HG03575 (cell line): ENCODE measurements at regions not wholly inside any gene's neighbourhood (a gene's known extent, or its start where the extent isn't known, plus 50 kb on each side); places are given as distances from the start of the nearest gene placed in this dataset.

ENCODE experiments used
- ATAC-seq: cut with Tn5 transposase; IDR thresholded peaks from one replicate; pipeline ENCODE4 v1.9.1; 2021; ENCODE audit not compliant: unreplicated experiment, insufficient number of reproducible peaks, low FRiP score; ENCODE audit errors: extremely low read depth

GRCh38 chr10:78301891-78302738, 268.5 kb downstream of the RPS24 start:
- no peak for ATAC-seq

DNA sequence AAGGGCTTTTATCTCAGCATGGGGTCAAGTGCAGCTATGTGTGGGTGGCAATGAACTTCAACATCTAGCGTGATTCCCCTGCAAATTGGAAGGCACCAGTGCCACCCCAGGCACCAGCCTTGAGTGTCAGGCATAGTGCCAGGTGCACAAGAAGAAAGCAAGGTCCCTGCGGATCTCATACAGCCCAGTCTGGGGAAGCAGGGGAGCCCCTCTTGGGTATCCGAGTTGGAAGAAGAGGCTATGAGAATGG, 269.0 kb downstream of the RPS24 start:
- ATAC-seq = no peak

- ATAC-seq = peak; percentile 53
These were observed 269.6 kb downstream of the RPS24 start for GRCh38 chr10:78302989-78303854.

GRCh38 chr10:78304091-78305045, 270.7 kb downstream of the RPS24 start:
- ATAC-seq = no peak

DNA sequence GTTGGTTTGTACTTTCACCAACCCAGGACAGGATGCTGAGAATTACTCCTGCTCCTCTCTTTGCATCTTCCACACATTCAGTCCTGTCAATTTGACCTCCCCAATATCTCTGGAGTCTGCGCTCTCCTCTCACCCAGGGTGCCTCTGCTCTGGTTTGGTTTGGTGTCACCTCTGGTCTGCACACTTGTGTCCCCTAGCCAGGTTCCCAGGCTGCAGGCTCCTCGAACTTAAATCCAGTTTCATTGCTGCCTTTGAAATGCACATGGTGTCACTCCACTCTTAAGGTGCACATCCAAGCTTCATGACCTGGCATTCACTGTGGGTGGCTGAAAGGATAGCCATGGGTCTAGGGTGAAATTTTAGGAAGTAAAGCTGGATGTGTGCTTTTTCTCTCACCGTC, 271.6 kb downstream of the RPS24 start:
- no peak for ATAC-seq

- no peak for ATAC-seq
These were observed 272.7 kb downstream of the RPS24 start for GRCh38 chr10:78306358-78306757.

DNA sequence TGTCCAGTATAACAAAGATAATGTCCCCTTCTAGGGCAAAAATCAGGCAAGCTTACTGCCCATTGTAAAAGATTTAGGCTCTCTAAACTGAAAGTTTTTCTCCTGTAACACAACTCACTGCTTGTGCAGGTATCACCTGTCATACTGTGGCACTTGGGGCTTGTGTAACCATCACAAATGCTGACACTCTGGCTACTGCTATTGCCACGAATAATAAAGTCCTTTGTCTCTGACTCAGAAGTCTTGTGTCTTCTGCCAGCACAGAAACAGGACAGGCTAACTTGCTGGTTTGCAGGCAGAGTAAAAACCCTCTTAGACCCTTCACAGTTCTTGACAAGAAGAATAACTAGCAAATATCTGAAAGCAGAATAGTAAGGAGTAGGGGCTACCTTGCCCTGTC, 273.9 kb downstream of the RPS24 start:
- no peak for ATAC-seq

DNA sequence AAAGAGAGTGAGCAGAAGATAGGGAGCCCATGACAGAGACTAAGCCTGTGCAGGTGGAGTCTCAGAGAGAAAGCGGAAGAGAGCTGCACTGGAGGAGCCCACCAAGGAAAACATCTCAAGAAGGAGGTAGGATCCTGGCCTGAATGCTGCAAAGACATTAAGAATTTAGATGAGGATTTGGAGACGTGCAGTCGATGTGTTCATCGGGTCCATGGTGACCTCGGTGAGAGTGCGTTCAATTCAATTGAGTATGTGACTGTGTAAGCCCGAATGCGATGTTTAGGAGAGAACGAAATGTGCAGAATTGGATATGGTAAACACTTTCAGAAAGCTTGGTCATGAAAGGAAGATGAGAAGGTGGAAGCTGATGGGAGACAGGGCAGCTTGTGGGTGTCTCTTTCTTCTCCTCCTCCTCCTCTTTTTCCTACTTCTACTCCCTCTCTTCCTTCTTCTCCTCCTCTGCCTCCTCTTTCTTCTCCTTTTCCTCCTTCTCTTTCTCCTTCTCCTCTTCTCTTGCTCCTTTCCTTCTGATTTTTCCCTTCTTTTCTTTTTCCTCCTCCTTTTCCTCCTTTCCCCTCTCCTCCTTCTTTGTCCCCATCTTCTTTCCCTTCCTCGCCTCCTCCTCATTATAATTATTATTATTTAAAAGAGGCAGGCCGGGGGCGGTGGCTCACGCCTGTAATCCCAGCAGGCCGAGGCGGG, 276.0 kb downstream of the RPS24 start:
- ATAC-seq = no peak

DNA sequence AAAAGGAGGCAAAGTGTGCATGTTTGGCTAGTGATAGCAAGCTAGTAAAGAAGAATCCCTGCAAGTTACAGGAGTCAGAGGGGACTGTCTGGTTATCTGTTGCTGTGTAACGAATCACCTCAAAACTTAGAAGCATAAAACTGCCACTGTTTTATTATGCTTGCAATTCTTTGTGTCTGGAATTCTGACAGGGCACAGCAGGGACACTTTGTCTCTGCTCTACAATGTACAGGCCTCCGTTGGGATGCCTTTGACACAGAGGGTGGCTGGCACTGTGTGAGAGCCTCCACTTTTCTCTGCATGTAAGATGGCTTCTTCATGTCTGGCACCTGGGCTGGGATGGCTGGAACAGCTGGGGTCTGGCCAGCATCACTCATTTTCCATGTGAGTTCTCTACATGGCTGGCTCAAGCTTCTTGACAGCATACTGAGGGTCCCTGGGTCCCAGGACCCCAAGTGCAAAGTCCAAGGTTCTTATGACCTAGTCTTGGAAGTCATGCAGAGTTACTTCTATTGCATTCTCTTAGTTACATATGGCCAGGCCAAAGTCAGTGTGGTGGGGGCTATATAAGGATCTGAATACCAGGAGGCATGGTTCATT, 276.9 kb downstream of the RPS24 start:
- no peak for ATAC-seq

DNA sequence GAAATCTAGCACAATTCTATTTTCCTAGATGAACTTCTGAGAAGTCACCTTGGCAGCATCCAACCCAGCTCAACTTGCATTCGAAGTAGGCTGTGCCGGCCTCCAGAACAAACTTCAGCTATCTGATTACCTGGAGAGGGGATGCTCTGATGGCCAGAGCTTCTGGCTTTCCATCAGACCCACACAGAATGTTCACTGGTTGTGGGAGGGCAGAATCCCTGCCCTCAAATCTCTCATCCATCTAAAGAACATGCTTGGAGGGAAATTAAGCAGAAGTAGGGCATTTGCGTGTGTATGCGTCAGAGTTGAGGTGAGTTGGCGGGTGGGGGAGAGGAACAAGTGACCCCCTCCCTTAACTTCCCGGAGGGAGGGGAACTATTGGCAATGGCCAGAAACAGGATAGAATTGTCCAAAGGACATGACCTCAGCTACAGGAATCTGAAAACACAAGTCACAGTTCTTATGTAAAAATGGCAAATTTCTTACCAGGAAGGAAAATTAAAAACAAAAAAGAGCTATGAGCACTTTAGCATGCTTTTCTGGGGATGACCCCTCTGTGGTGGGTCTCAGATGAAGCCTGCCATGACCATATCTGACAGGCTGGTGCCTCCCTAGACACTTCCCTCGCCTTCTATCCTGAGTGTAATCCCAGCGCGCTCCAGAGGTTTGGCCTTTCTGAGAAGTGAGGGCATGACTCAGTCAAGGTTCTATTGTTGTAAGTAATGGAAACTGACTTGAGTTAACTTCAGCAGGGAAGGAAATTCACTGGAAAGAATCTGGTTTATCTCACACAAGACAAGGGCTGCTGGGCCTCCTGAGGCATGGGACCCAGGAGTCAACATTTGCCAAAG, 278.8 kb downstream of the RPS24 start:
- no peak for ATAC-seq

DNA sequence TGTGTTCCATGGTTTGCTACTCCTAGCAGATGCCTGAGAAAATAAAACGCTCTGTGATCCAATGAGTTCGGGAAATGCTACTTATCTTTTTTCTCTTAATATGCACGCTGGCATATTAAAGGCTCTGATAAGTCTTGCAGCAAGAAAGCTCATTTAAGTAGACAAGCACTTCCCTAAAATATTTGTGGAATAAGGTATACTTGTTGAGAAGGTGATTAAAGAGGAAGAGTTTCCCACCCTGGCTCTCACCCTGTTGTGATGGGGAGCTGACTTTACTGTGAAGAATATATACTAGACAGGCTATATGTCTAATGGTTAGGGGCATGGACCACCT, 279.4 kb downstream of the RPS24 start:
- ATAC-seq = no peak

DNA sequence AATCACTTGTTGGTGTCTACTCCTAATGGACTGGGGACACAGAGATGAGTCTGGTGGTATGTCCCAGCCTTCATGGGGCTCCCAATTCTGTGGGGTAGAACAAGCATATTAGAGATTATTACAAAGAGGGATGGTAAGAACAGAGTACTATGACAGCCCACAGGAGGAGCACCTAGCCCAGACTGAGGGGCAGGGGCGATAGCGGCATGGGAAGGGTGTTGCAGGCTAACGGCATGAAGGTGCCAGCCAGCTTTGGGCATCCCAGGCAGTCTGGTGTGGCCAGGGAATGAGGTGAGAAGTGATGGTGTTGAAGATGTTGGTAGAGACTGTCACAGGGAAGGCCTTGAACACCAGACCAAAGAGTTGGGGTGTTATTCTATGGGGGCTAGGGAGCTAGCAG, 280.0 kb downstream of the RPS24 start:
- ATAC-seq = no peak

DNA sequence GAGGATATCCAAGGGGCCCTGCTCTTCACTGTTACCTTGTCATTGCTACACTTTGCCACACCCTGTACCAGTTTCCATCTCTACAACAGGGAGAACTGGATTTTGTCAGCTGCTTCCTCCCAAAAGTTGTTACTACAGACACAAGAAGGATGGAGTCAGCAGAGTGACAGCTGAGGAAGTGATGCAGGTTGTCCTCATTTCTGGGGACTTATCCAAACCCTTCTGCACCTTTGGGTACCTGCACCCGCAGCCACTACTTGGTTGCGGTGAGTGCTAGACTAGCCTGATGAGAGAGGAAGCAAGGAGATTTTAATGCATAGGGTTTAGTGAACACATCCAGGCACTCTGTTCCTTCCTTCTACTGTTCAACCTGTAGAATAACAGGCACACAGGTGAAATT, 281.0 kb downstream of the RPS24 start:
- no peak for ATAC-seq

GRCh38 chr10:78316451-78316931, 282.8 kb downstream of the RPS24 start:
- no peak for ATAC-seq

GRCh38 chr10:78318305-78318704, 284.6 kb downstream of the RPS24 start:
- ATAC-seq = no peak

GRCh38 chr10:78319371-78319770, 285.7 kb downstream of the RPS24 start:
- no peak for ATAC-seq

DNA sequence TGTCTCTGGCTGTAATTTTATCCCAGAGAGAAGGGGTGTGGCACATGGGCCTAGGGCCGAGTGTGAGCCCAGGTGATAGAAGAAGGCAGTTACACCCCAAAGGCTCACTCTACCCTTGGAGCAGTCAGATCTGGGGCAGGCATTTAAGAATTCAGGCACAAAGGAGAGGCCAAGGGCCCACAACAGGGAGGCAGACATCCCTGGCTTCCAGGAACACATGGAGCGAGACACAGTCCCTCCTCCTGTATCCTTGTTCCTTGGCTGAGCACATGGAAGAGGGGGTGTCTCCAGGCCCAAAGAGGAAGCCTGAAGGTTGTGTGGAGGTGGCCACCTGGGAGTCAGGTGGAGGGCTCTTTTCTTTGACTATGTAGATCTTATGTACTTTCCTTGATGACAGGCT, 286.2 kb downstream of the RPS24 start:
- ATAC-seq = no peak

DNA sequence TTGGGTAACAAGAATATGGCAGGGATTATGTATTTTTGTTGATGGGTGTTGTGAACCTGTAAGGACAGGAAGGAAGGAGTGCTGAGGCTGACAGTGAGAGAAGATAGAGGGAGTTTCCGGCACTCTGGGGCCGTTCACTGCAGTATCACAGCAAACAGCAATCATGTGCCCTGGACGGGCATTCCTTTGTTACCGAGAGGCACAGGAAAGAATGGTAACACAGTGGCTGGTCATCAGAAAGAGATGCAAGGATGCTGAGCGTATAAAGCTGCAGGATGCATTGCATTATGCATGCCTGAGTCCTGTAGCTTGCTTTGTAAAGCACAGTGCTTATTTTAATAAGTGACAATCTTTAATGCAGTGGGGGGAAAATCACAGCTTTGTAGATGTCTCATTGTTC, 286.8 kb downstream of the RPS24 start:
- no peak for ATAC-seq
